BE2C (cell line): ENCODE measurements at regions not wholly inside any gene's neighbourhood (a gene's known extent, or its start where the extent isn't known, plus 50 kb on each side); places are given as distances from the start of the nearest gene placed in this dataset.
A peak's percentile ranks its signal among the peaks of the same experiment; 100 is the strongest.
"Not testable (repeated sequence)": the region's sequence is repeated elsewhere in the genome, so short reads cannot be mapped to it uniquely, and the experiment has no call there.

Experiments
- DNase-seq: peaks from one replicate; pipeline ENCODE4 v3.0.0-alpha.2; 2020
- H3K27me3 ChIP-seq: fragments of 250-450 bp; sonication (Bioruptor Pico); 2 replicates; pipeline ENCODE4 v1.5.1; 2020; ENCODE audit warnings: mild to moderate bottlenecking
- H3K36me3 ChIP-seq: fragments of 250-450 bp; sonication (Bioruptor Pico); 2 replicates; pipeline ENCODE4 v1.5.1; 2020; ENCODE audit warnings: mild to moderate bottlenecking
- H3K4me1 ChIP-seq: fragments of 250-450 bp; sonication (Bioruptor Pico); 2 replicates; pipeline ENCODE4 v1.5.1; 2020
- H3K4me3 ChIP-seq: 2 replicates; pipeline ENCODE4 v1.5.1; 2011; ENCODE audit warnings: low read depth, low read length
- H3K9me3 ChIP-seq: fragments of 250-450 bp; sonication (Bioruptor Pico); 2 replicates; pipeline ENCODE4 v1.5.1; 2020
- CTCF ChIP-seq: IDR thresholded peaks from 2 replicates; pipeline ENCODE4 v1.5.1; 2012; ENCODE audit warnings: mild to moderate bottlenecking, low read depth, low read length

DNA sequence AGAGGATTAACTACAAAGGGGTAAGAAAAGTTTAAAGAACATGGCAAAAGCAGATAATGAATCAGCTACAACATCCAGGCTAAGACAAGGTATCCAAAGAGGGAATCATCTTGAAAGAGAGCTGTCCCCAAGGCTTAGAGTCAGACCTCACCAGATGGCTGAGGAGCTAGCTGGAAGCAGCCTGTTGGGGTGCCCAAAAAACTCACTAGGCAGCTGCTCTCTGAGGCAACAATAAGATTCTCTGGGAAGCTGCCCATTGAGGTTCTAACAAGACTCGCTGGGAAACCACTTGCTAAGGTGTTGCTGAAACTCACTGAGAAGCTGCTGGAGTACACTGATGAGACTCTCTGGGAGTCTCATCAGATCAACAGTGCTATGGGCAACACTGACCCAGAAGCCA is 185.2 kb downstream of the CETN3 start:
- H3K36me3 ChIP-seq, result no peaks in the 10 kb centered on the region
- no peaks in the 10 kb centered on the region for H3K4me1 ChIP-seq
- no peak for DNase-seq
- no peaks in the 10 kb centered on the region for H3K9me3 ChIP-seq
- TF ChIP-seq CTCF, result no peak
- no peak overlapping the region for H3K4me3 ChIP-seq
- no peaks in the 10 kb centered on the region for H3K27me3 ChIP-seq

DNA sequence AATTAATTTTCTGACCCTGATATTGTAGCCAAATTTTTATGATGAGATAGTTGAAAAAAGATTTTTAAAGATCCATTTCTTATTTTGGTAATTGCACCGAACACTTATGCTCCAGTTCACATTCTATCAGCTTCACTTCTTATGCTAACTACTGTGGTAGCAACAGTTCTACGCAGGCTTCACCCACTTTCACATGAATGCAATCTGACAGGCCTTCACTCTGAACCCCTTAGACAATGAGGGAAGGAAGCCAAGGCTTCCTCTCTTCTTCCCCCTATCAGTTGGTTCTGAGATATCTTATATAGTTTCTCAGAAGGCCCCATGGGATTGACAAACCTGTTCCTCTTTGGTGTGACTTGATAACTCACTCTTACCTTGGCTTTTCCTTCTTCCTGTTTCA is 185.8 kb downstream of the CETN3 start:
- Histone ChIP-seq H3K9me3 (no peaks in the 10 kb centered on the region), H3K36me3 (no peaks in the 10 kb centered on the region), H3K4me1 (no peaks in the 10 kb centered on the region), H3K27me3 (no peaks in the 10 kb centered on the region), H3K4me3 (no peak overlapping the region)
- no peak for DNase-seq
- no peak for TF ChIP-seq CTCF

GRCh38 chr5:90221951-90222350 is 187.6 kb downstream of the CETN3 start:
- Histone ChIP-seq H3K36me3 (no peaks in the 10 kb centered on the region), H3K9me3 (no peaks in the 10 kb centered on the region), H3K4me3 (no peak overlapping the region), H3K27me3 (no peaks in the 10 kb centered on the region), H3K4me1 (no peaks in the 10 kb centered on the region)
- no peak for DNase-seq
- TF ChIP-seq CTCF, result no peak

- TF ChIP-seq CTCF, result no peak
- H3K36me3 ChIP-seq, result no peaks in the 10 kb centered on the region
- no peaks in the 10 kb centered on the region for H3K27me3 ChIP-seq
- DNase-seq, result no peak
- no peaks in the 10 kb centered on the region for H3K4me1 ChIP-seq
- H3K9me3 ChIP-seq, result no peaks in the 10 kb centered on the region
- no peak overlapping the region for H3K4me3 ChIP-seq
These were observed 189.0 kb downstream of the CETN3 start for GRCh38 chr5:90220554-90220953.

- no peaks in the 10 kb centered on the region for H3K9me3 ChIP-seq
- no peaks in the 10 kb centered on the region for H3K4me1 ChIP-seq
- H3K4me3 ChIP-seq, result no peak overlapping the region
- no peaks in the 10 kb centered on the region for H3K27me3 ChIP-seq
- no peak for TF ChIP-seq CTCF
- no peak for DNase-seq
- no peaks in the 10 kb centered on the region for H3K36me3 ChIP-seq
These were observed 194.6 kb downstream of the CETN3 start for GRCh38 chr5:90214991-90215390.

- not testable (repeated sequence) for DNase-seq, H3K4me1 ChIP-seq, H3K9me3 ChIP-seq, H3K27me3 ChIP-seq, H3K36me3 ChIP-seq
- peak overlapping the region; percentile 39 for H3K4me3 ChIP-seq
These were observed 201.2 kb downstream of the CETN3 start for GRCh38 chr5:90208323-90208722.

DNA sequence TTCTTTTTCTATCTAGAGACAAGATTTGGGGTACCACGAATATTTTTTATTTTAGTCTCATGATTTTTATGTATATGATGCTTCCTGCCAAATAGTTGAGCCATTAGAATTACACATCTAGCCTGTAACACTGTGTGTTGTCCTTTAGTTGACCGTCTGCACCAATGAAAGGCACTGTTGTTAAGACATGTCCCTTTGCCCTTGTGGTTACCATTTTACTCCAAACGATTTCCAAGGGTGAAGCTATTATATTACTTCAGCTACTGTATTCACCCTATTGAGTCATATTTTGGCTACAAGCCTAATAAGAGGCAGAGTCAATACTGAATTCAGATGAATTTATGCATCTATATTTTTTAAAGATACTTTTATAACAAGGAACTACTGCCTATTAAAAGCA is 207.6 kb downstream of the CETN3 start:
- H3K4me3 ChIP-seq, result no peak overlapping the region
- no peak for TF ChIP-seq CTCF
- DNase-seq, result no peak
- peaks cover 9% of the 10 kb centered on the region for H3K4me1 ChIP-seq
- H3K9me3 ChIP-seq, result no peaks in the 10 kb centered on the region
- no peaks in the 10 kb centered on the region for H3K27me3 ChIP-seq
- H3K36me3 ChIP-seq, result no peaks in the 10 kb centered on the region
